Endodermal cell (in vitro differentiated cells): ENCODE measurements at regions not wholly inside any gene's neighbourhood (a gene's known extent, or its start where the extent isn't known, plus 50 kb on each side); places are given as distances from the start of the nearest gene placed in this dataset.

Experiments
- DNase-seq: peaks from one replicate; pipeline ENCODE4 v3.0.0-alpha.2; 2017
- H3K27ac ChIP-seq: 2 replicates; pipeline ENCODE4 v1.5.1; 2013; ENCODE audit warnings: mild to moderate bottlenecking, low read depth, low read length, moderate library complexity
- H3K27me3 ChIP-seq: 2 replicates; pipeline ENCODE4 v1.6.1; 2013; ENCODE audit warnings: mild to moderate bottlenecking, low read length, moderate library complexity; ENCODE audit not compliant: insufficient read depth, control insufficient read depth, poor library complexity, severe bottlenecking
- H3K36me3 ChIP-seq: 2 replicates; pipeline ENCODE4 v1.7.0; 2013; ENCODE audit warnings: mild to moderate bottlenecking, low read length, moderate library complexity; ENCODE audit not compliant: control insufficient read depth, insufficient read depth
- H3K4me1 ChIP-seq: one replicate; pipeline ENCODE4 v1.7.0; 2013; ENCODE audit warnings: low read length; ENCODE audit not compliant: control insufficient read depth, insufficient read depth
- H3K4me3 ChIP-seq: 2 replicates; pipeline ENCODE4 v1.5.1; 2013; ENCODE audit warnings: mild to moderate bottlenecking, low read length, moderate library complexity
- H3K9ac ChIP-seq: 2 replicates; pipeline ENCODE4 v1.6.1; 2013; ENCODE audit warnings: mild to moderate bottlenecking, low read length, moderate library complexity; ENCODE audit not compliant: poor library complexity, severe bottlenecking; ENCODE audit errors: extremely low read depth
- H3K9me3 ChIP-seq: 2 replicates; pipeline ENCODE4 v1.6.1; 2013; ENCODE audit warnings: mild to moderate bottlenecking, low read length, moderate library complexity; ENCODE audit not compliant: control insufficient read depth
- H3K27ac Mint-ChIP-seq: 2 replicates; pipeline ENCODE4 v1.8.0; 2020; ENCODE audit warnings: mixed read lengths
- H3K27me3 Mint-ChIP-seq: 2 replicates; pipeline ENCODE4 v1.8.0; 2021; ENCODE audit warnings: mild to moderate bottlenecking, mixed read lengths; ENCODE audit not compliant: insufficient read depth
- H3K36me3 Mint-ChIP-seq: 2 replicates; pipeline ENCODE4 v1.8.0; 2020; ENCODE audit warnings: low read depth, mixed read lengths
- H3K4me1 Mint-ChIP-seq: 2 replicates; pipeline ENCODE4 v1.8.0; 2020; ENCODE audit warnings: mixed read lengths
- H3K4me3 Mint-ChIP-seq: 2 replicates; pipeline ENCODE4 v1.8.0; 2020; ENCODE audit warnings: mild to moderate bottlenecking, moderate library complexity, mixed read lengths
- H3K9me3 Mint-ChIP-seq: 2 replicates; pipeline ENCODE4 v1.8.0; 2020; ENCODE audit warnings: mild to moderate bottlenecking, mixed read lengths
- WGBS, 2 experiments: methylation state at CpG; one replicate each; pipeline versions ENCODE4 v1.1.5 to v1.1.7; 2013; ENCODE audit warnings: missing lambda C conversion rate in 2 of 2, mixed read lengths in 1 of 2; ENCODE audit not compliant: insufficient coverage in 1 of 2, insufficient read length in 1 of 2; 5-methylcytosine and 5-hydroxymethylcytosine counted together
- TF ChIP-seq, protein P1 (sequence below): fragments of 200-600 bp; sonication (generic); conservative IDR thresholded peaks from 2 replicates; pipeline ENCODE4 v1.5.0; 2021; ENCODE audit warnings: antibody characterized with exemption, mild to moderate bottlenecking

DNA sequence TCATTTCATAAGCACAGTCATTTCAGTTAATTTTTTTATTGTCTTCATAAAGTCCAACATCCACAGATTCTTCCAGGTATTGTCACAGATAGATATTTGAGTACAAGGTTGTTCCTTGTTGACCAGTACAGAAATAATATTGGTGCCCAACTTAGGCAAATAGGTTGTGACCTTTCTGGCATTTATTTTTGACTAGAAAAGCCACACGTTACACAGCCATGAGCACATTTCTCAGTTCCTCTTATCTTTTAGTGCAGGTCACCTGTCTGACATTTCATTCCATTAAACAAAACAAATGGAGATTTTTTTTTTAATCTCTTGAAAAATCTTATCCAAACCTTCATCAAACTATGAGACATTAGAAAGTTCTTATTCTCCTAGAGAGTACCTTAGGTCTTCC is 428.8 kb downstream of the ZNF521 start:
- Mint-ChIP-seq H3K27me3 (peaks cover 3% of the 10 kb centered on the region), H3K9me3 (no peaks in the 10 kb centered on the region), H3K27ac (no peak overlapping the region), H3K4me1 (peaks cover 81% of the 10 kb centered on the region), H3K4me3 (no peak overlapping the region), H3K36me3 (no peaks in the 10 kb centered on the region)
- H3K9me3 ChIP-seq = no peaks in the 10 kb centered on the region
- 0% methylated on average over 1 of the region's 1 CpG for WGBS, 2 experiments
- H3K27me3 ChIP-seq = no peaks in the 10 kb centered on the region
- H3K4me1 ChIP-seq = peaks cover 38% of the 10 kb centered on the region
- no peak overlapping the region for H3K27ac ChIP-seq
- H3K4me3 ChIP-seq = no peak overlapping the region
- no peaks in the 10 kb centered on the region for H3K36me3 ChIP-seq
- TF ChIP-seq, protein P1, sequence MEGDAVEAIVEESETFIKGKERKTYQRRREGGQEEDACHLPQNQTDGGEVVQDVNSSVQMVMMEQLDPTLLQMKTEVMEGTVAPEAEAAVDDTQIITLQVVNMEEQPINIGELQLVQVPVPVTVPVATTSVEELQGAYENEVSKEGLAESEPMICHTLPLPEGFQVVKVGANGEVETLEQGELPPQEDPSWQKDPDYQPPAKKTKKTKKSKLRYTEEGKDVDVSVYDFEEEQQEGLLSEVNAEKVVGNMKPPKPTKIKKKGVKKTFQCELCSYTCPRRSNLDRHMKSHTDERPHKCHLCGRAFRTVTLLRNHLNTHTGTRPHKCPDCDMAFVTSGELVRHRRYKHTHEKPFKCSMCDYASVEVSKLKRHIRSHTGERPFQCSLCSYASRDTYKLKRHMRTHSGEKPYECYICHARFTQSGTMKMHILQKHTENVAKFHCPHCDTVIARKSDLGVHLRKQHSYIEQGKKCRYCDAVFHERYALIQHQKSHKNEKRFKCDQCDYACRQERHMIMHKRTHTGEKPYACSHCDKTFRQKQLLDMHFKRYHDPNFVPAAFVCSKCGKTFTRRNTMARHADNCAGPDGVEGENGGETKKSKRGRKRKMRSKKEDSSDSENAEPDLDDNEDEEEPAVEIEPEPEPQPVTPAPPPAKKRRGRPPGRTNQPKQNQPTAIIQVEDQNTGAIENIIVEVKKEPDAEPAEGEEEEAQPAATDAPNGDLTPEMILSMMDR = no peak
- no peak overlapping the region for H3K9ac ChIP-seq
- DNase-seq = no peak

- peak; percentile 93 for DNase-seq
- Histone ChIP-seq H3K9me3 (no peaks in the 10 kb centered on the region), H3K4me1 (peaks cover 29% of the 10 kb centered on the region), H3K9ac (no peak overlapping the region), H3K27ac (no peak overlapping the region), H3K36me3 (no peaks in the 10 kb centered on the region), H3K27me3 (no peaks in the 10 kb centered on the region), H3K4me3 (peak overlapping the region; percentile 61)
- H3K27ac Mint-ChIP-seq = peak overlapping the region; percentile 75
- H3K9me3 Mint-ChIP-seq = no peaks in the 10 kb centered on the region
- no peaks in the 10 kb centered on the region for H3K36me3 Mint-ChIP-seq
- H3K27me3 Mint-ChIP-seq = peaks cover 3% of the 10 kb centered on the region
- peaks cover 78% of the 10 kb centered on the region for H3K4me1 Mint-ChIP-seq
- peak overlapping the region; percentile 12 for H3K4me3 Mint-ChIP-seq
- TF ChIP-seq, protein P1 = no peak
- 61 to 72% methylated on average over 9 to 12 of the region's 12 CpGs for WGBS, 2 experiments
These were observed 427.8 kb downstream of the ZNF521 start for GRCh38 chr18:24924066-24924716.

DNA sequence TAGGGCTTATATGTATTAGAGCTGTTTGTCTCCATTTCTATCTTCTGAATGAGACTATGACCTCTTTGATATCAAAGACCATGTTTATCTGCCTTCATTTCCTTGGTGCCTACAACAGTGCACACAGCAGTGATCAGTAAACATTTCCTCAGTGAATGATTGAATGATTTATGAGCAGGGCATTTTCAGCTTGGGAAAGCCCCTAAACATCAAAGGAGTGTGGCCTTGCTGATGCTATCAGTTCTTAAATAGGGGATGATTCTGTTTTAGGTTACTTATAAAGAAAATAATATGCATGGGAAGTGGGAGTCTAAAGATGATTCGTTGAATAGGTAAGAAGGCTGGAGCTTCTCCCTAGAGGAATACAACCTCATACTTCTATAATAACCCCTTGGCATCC is 425.3 kb downstream of the ZNF521 start:
- no peak overlapping the region for H3K27ac Mint-ChIP-seq
- H3K27me3 Mint-ChIP-seq = peaks cover 3% of the 10 kb centered on the region
- Histone ChIP-seq H3K9ac (no peak overlapping the region), H3K4me3 (no peak overlapping the region), H3K27me3 (no peaks in the 10 kb centered on the region), H3K27ac (no peak overlapping the region), H3K36me3 (no peaks in the 10 kb centered on the region), H3K9me3 (no peaks in the 10 kb centered on the region), H3K4me1 (peaks cover 32% of the 10 kb centered on the region)
- WGBS, 2 experiments = no CpG with 5 or more reads among the region's 1 CpG
- no peaks in the 10 kb centered on the region for H3K36me3 Mint-ChIP-seq
- no peak for DNase-seq
- H3K4me3 Mint-ChIP-seq = no peak overlapping the region
- peaks cover 86% of the 10 kb centered on the region for H3K4me1 Mint-ChIP-seq
- TF ChIP-seq, protein P1 = no peak
- H3K9me3 Mint-ChIP-seq = no peaks in the 10 kb centered on the region
